Heart right ventricle (tissue), 16 donors: ENCODE measurements at regions not wholly inside any gene's neighbourhood (a gene's known extent, or its start where the extent isn't known, plus 50 kb on each side); places are given as distances from the start of the nearest gene placed in this dataset.
A peak's percentile ranks its signal among the peaks of the same experiment; 100 is the strongest.
"Not testable (repeated sequence)": the region's sequence is repeated elsewhere in the genome, so short reads cannot be mapped to it uniquely, and the experiment has no call there.

Experiments used
- ATAC-seq, 8 donors: fragments of 200-7000 bp; cut with Tn5 transposase; one replicate each; pipeline ENCODE4 v1.9.1; 2020; ENCODE audit warnings: mild to moderate bottlenecking in 8 of 8, moderate library complexity in 8 of 8, moderate number of reproducible peaks in 1 of 8
- DNase-seq, 2 donors: peaks; one replicate each; pipeline ENCODE4 v3.0.0-alpha.2; 2020
- H3K27ac ChIP-seq, 10 donors: fragments of 200-600 bp; sonication (generic) in 2 of 10; one replicate each; pipeline versions ENCODE4 v1.5.0 to v1.8.0; 2020 to 2022; ENCODE audit warnings: mild to moderate bottlenecking in 3 of 10
- H3K27me3 ChIP-seq, 7 donors: fragments of 200-600 bp; one replicate each; pipeline ENCODE4 v1.8.0; 2021 to 2022; ENCODE audit warnings: mild to moderate bottlenecking in 2 of 7
- H3K36me3 ChIP-seq, 9 donors: fragments of 200-600 bp; sonication (generic) in 1 of 9; one replicate each; pipeline versions ENCODE4 v1.5.0 to v1.8.0; 2020 to 2022; ENCODE audit warnings: mild to moderate bottlenecking in 2 of 9
- H3K4me1 ChIP-seq, 9 donors: fragments of 200-600 bp; sonication (generic) in 1 of 9; one replicate each; pipeline versions ENCODE4 v1.5.0 to v1.8.0; 2020 to 2022; ENCODE audit warnings: mild to moderate bottlenecking in 4 of 9
- H3K4me3 ChIP-seq, 10 donors: fragments of 200-600 bp; sonication (generic) in 2 of 10; one replicate each; pipeline versions ENCODE4 v1.5.0 to v1.8.0; 2020 to 2022; ENCODE audit warnings: mild to moderate bottlenecking in 7 of 10, moderate library complexity in 2 of 10
- H3K9me3 ChIP-seq, 11 donors: fragments of 200-600 bp in 10 of 11; sonication (generic) in 2 of 11; one replicate each; pipeline versions ENCODE4 v1.5.0 to v1.8.0; 2013 to 2022; ENCODE audit warnings: mild to moderate bottlenecking in 2 of 11, control low read depth in 1 of 11, moderate library complexity in 1 of 11
- CTCF ChIP-seq, 9 donors: fragments of 200-600 bp; sonication (generic) in 2 of 9; IDR thresholded peaks; one replicate each; pipeline versions ENCODE4 v1.5.0 to v1.8.0; 2021 to 2022; ENCODE audit warnings: antibody characterized with exemption in 9 of 9, mild to moderate bottlenecking in 5 of 9, moderate library complexity in 1 of 9
- WGBS, 2 donors: extraction: QIAGEN DNeasy Blood & Tissue Kit; methylation state at CpG; one replicate each; pipeline ENCODE4 v1.1.7; 2013; ENCODE audit warnings: inconsistent platforms in 1 of 2; 5-methylcytosine and 5-hydroxymethylcytosine counted together
- intact Hi-C, 10 donors: fragments of 100-400 bp; cut with DNase I; formaldehyde crosslinking; loops; one replicate each; pipeline versions ENCODE4 v1.11.1 to v1.14.2; 2022
- donor health status: Arrhythmogenic right ventricular cardiomyopathy.
- donor health status: ischemic (EF 13 %, LVEDD 7.1; RV severe dilation, severe dysfunction).
- donor health status: healthy with polysubstance abuse.
- donor health status: DM: no; HTN: yes; CAD: no.
- donor health status: DM: no; HTN: no; CAD: no.
- donor health status: ischemic (EF 25% LVEDD 6.9; RV normal size, moderate dysfunction).
- donor health status: ischemic (EF 25% LVEDD 5.7; RV mildly dilated, moderate dysfunction).
- donor health status: healthy.
- donor health status: DM: yes; HTN: yes; CAD: no.
- donor health status: Ischemic cardiomyopathy.
- donor health status: ischemic (EF 35%, LVEDD 5.7; RV mildly dilated, moderate dysfunction).
- donor health status: nonischemic (EF 11% LVEDD 7.7; RV severe dilation, severe dysfunction).
- donor health status: DM: yes; HTN: yes; CAD: no.
- donor health status: PGD.
- donor health status: ischemic (EF 29% LVEDD 5.4; RV normal size, mild dysfunction).
- donor health status: nonischemic (EF 23%, LVEDD 6.1; RV moderate dilation, normal function).

- Histone ChIP-seq H3K27ac (no peak overlapping the region), H3K4me3 (no peak overlapping the region), H3K4me1 (no peaks in the 10 kb centered on the region), H3K36me3 (no peaks in the 10 kb centered on the region), H3K9me3 (no peaks in the 10 kb centered on the region), H3K27me3 (no peaks in the 10 kb centered on the region)
- no peak for TF ChIP-seq CTCF (IDR thresholded peaks at IDR 0.05)
- intact Hi-C loops: no loop called here
- ATAC-seq: no peak
- 62 to 68% methylated on average over 3 of the region's 3 CpGs for WGBS, 2 donors
- DNase-seq: no peak
Observed at GRCh38 chr5:36457511-36458270, 148.7 kb upstream of the SLC1A3 start.

- intact Hi-C loops: no loop called here
- no peak overlapping the region for H3K4me3 ChIP-seq
- no peak for ATAC-seq
Observed at GRCh38 chr5:36458746-36459145, 147.7 kb upstream of the SLC1A3 start.

GRCh38 chr5:36459176-36460135, 146.9 kb upstream of the SLC1A3 start:
- H3K4me1 ChIP-seq: no peaks in the 10 kb centered on the region
- DNase-seq (no peak), ATAC-seq (no peak)
- H3K27me3 ChIP-seq: peaks cover 0 to 5% (median 0%) of the 10 kb centered on the region in 7 donors
- no peak overlapping the region for H3K4me3 ChIP-seq
- no peaks in the 10 kb centered on the region for H3K9me3 ChIP-seq
- intact Hi-C loops: no loop called here
- no peak overlapping the region for H3K27ac ChIP-seq
- H3K36me3 ChIP-seq: no peaks in the 10 kb centered on the region
- WGBS, 2 donors: 64 to 71% methylated on average over 5 of the region's 5 CpGs
- peak in 4 of 9 donors; percentile 8 to 28 (median 14) for TF ChIP-seq CTCF (IDR thresholded peaks at IDR 0.05)

More at GRCh38 chr5:36458746-36459145, 147.7 kb upstream of the SLC1A3 start:
- no peak for DNase-seq
- Histone ChIP-seq H3K9me3 (no peaks in the 10 kb centered on the region), H3K27me3 (no peaks in the 10 kb centered on the region), H3K4me1 (no peaks in the 10 kb centered on the region), H3K27ac (no peak overlapping the region), H3K36me3 (no peaks in the 10 kb centered on the region)
- 41 to 50% methylated on average over 3 of the region's 3 CpGs for WGBS, 2 donors
- no peak for TF ChIP-seq CTCF (IDR thresholded peaks at IDR 0.05)

GRCh38 chr5:36462295-36463021, 143.9 kb upstream of the SLC1A3 start:
- peaks cover 0 to 3% (median 0%) of the 10 kb centered on the region in 11 donors for H3K9me3 ChIP-seq

GRCh38 chr5:36475942-36476341, 130.5 kb upstream of the SLC1A3 start:
- H3K27ac ChIP-seq, ATAC-seq, H3K4me1 ChIP-seq, H3K36me3 ChIP-seq, DNase-seq, H3K27me3 ChIP-seq, intact Hi-C loops, H3K4me3 ChIP-seq: not testable (repeated sequence)
- H3K9me3 ChIP-seq: peaks cover 0 to 18% (median 0%) of the 10 kb centered on the region in 11 donors
- WGBS, 2 donors: 93 to 96% methylated on average over 2 of the region's 2 CpGs

More at GRCh38 chr5:36462295-36463021, 143.9 kb upstream of the SLC1A3 start:
- TF ChIP-seq CTCF (IDR thresholded peaks at IDR 0.05): no peak
- H3K27ac ChIP-seq: no peak overlapping the region
- H3K27me3 ChIP-seq: peaks cover 0 to 5% (median 0%) of the 10 kb centered on the region in 7 donors
- 62 to 64% methylated on average over 5 of the region's 5 CpGs for WGBS, 2 donors
- no peaks in the 10 kb centered on the region for H3K4me1 ChIP-seq
- no peak overlapping the region for H3K4me3 ChIP-seq
- DNase-seq: no peak
- no peaks in the 10 kb centered on the region for H3K36me3 ChIP-seq
- intact Hi-C loops: no loop called here
- ATAC-seq: no peak
